Endothelial cell (in vitro differentiated cells): ENCODE measurements at regions not wholly inside any gene's neighbourhood (a gene's known extent, or its start where the extent isn't known, plus 50 kb on each side); places are given as distances from the start of the nearest gene placed in this dataset.

Source experiments
- DNase-seq: peaks from one replicate; pipeline ENCODE4 v3.0.0; 2021; ENCODE audit warnings: low spot score
- H3K27ac Mint-ChIP-seq: one replicate; pipeline ENCODE4 v1.8.0; 2021; ENCODE audit warnings: mixed read lengths, inconsistent platforms; ENCODE audit not compliant: unreplicated experiment
- H3K27me3 Mint-ChIP-seq: one replicate; pipeline ENCODE4 v1.8.0; 2021; ENCODE audit warnings: mild to moderate bottlenecking, moderate library complexity, mixed read lengths, inconsistent platforms; ENCODE audit not compliant: unreplicated experiment
- H3K36me3 Mint-ChIP-seq: one replicate; pipeline ENCODE4 v1.8.0; 2021; ENCODE audit warnings: mild to moderate bottlenecking, low read depth, mixed read lengths, inconsistent platforms; ENCODE audit not compliant: unreplicated experiment
- H3K4me1 Mint-ChIP-seq: one replicate; pipeline ENCODE4 v1.8.0; 2021; ENCODE audit warnings: mild to moderate bottlenecking, mixed read lengths, inconsistent platforms; ENCODE audit not compliant: unreplicated experiment
- H3K4me3 Mint-ChIP-seq: one replicate; pipeline ENCODE4 v1.8.0; 2021; ENCODE audit warnings: mild to moderate bottlenecking, mixed read lengths, inconsistent platforms; ENCODE audit not compliant: unreplicated experiment
- H3K9me3 Mint-ChIP-seq: one replicate; pipeline ENCODE4 v1.8.0; 2021; ENCODE audit warnings: mixed read lengths, inconsistent platforms; ENCODE audit not compliant: unreplicated experiment
- TF ChIP-seq, protein P1 (sequence below): fragments of 200-600 bp; sonication (generic); IDR thresholded peaks from one replicate; pipeline ENCODE4 v1.5.0; 2021; ENCODE audit warnings: antibody characterized with exemption; ENCODE audit not compliant: unreplicated experiment

DNA sequence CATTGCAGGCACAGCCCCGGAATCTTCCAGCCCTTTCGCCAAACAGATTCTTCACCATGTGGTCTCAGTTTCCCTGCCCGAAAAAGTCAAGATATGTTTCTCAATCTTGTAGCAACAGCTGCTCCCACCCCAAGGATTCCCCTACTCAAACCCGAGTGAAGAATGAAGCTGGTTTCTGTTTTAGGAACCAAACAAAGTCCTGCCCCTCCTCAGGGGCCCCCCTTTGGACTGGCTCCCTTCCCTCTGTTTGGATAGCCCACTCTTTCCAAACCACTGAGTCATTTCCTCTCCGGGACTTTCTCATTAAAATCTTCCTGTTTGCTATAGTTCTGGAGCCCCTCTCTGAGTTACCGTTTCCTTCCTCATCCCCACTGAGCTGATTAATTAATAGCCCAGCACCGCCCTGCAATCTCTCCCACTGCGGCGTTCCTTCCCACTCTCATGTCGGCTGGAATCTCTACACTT, 100.9 kb downstream of the TSEN15 start:
- TF ChIP-seq, protein P1, sequence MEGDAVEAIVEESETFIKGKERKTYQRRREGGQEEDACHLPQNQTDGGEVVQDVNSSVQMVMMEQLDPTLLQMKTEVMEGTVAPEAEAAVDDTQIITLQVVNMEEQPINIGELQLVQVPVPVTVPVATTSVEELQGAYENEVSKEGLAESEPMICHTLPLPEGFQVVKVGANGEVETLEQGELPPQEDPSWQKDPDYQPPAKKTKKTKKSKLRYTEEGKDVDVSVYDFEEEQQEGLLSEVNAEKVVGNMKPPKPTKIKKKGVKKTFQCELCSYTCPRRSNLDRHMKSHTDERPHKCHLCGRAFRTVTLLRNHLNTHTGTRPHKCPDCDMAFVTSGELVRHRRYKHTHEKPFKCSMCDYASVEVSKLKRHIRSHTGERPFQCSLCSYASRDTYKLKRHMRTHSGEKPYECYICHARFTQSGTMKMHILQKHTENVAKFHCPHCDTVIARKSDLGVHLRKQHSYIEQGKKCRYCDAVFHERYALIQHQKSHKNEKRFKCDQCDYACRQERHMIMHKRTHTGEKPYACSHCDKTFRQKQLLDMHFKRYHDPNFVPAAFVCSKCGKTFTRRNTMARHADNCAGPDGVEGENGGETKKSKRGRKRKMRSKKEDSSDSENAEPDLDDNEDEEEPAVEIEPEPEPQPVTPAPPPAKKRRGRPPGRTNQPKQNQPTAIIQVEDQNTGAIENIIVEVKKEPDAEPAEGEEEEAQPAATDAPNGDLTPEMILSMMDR: no peak
- peaks cover 1% of the 10 kb centered on the region for H3K27me3 Mint-ChIP-seq
- peaks cover 38% of the 10 kb centered on the region for H3K4me1 Mint-ChIP-seq
- H3K36me3 Mint-ChIP-seq: no peaks in the 10 kb centered on the region
- H3K27ac Mint-ChIP-seq: peak overlapping the region; percentile 93
- H3K9me3 Mint-ChIP-seq: no peaks in the 10 kb centered on the region
- H3K4me3 Mint-ChIP-seq: peak overlapping the region; percentile 60
- DNase-seq: peak; percentile 17

- no peaks in the 10 kb centered on the region for H3K36me3 Mint-ChIP-seq
- H3K9me3 Mint-ChIP-seq: no peaks in the 10 kb centered on the region
- H3K27ac Mint-ChIP-seq: peak overlapping the region; percentile 93
- TF ChIP-seq, protein P1: no peak
- DNase-seq: no peak
- peak overlapping the region; percentile 60 for H3K4me3 Mint-ChIP-seq
- peaks cover 1% of the 10 kb centered on the region for H3K27me3 Mint-ChIP-seq
- peaks cover 36% of the 10 kb centered on the region for H3K4me1 Mint-ChIP-seq
Observed at GRCh38 chr1:184152974-184153373, 101.4 kb downstream of the TSEN15 start.

- H3K36me3 Mint-ChIP-seq: no peaks in the 10 kb centered on the region
- DNase-seq: no peak
- no peak overlapping the region for H3K27ac Mint-ChIP-seq
- H3K9me3 Mint-ChIP-seq: no peaks in the 10 kb centered on the region
- TF ChIP-seq, protein P1: no peak
- H3K27me3 Mint-ChIP-seq: peaks cover 1% of the 10 kb centered on the region
- H3K4me1 Mint-ChIP-seq: peaks cover 34% of the 10 kb centered on the region
- H3K4me3 Mint-ChIP-seq: no peak overlapping the region
Observed at GRCh38 chr1:184153731-184154130, 102.2 kb downstream of the TSEN15 start.

DNA sequence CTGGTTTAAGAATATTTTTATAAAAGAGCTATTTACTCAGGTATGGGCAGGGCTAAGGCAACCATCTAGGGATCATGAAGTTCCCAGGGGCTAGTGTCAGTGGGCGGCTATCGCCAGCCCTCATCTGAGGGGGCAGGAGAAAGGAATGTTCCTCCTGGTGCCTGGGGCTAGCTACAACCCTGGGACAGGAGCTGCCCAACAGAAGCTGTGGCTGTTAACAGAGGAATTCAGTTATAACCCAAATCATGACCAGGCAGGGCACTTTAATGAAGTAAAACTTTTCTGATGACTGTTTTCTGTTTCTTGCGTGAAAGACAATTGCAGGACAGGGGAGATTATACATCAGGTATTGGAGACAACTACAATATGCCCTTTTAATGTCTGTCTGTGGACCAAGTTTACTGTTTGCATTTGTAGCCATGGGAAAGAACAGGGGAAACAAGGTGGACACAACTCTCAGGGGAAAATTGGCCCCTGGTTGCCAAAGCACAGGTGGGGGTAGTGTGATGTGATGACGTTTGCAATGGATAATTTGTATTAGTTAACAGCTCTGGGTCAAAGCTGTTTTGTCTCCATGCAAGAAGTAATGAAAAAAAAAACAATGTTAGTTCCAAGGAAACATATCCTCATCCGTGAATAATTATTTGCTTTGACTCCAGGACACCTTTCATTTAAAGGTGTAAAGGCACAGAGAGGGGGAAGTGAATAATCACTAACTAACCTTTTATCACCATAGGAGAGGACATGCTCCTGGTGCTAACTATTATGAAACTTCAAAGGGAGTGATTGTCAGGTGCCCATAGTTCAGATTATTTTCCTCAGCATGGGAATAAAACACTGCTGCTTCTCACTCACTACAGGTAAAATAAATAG, 105.2 kb downstream of the TSEN15 start:
- Mint-ChIP-seq H3K27me3 (peaks cover 1% of the 10 kb centered on the region), H3K4me1 (peaks cover 28% of the 10 kb centered on the region), H3K27ac (no peak overlapping the region), H3K4me3 (no peak overlapping the region), H3K9me3 (no peaks in the 10 kb centered on the region), H3K36me3 (no peaks in the 10 kb centered on the region)
- DNase-seq: no peak
- TF ChIP-seq, protein P1: no peak

DNA sequence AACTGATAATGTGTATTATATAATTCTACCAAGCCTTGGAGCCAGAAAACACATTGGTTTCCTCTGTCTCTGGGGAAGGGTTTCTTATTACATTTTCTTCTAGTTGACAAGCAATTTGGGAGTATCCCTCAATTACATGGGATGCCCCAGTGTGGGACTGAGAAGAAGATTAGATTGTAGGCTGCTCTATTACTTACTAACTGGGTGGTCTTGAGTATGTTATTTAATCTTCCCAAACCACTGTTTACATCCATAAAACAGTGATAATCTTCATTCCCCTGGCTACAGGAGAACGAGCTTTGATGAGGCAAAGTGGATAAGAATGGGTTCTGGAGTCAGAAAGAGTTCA, 105.8 kb downstream of the TSEN15 start:
- Mint-ChIP-seq H3K4me3 (no peak overlapping the region), H3K36me3 (no peaks in the 10 kb centered on the region), H3K9me3 (no peaks in the 10 kb centered on the region), H3K4me1 (peaks cover 22% of the 10 kb centered on the region), H3K27me3 (no peaks in the 10 kb centered on the region), H3K27ac (no peak overlapping the region)
- DNase-seq: no peak
- TF ChIP-seq, protein P1: no peak
